Kidney (tissue), 13 donors: ENCODE measurements at regions not wholly inside any gene's neighbourhood (a gene's known extent, or its start where the extent isn't known, plus 50 kb on each side); places are given as distances from the start of the nearest gene placed in this dataset.

ENCODE experiments used
- DNase-seq, 5 donors: peaks; one replicate each; pipeline ENCODE4 v3.0.0-alpha.2; 2013 to 2020
- FAIRE-seq: peaks from 2 replicates; lab custom pipeline; 2012; peaks lifted over from hg19 to GRCh38; lab: Jason Lieb, UNC
- H3K27ac ChIP-seq, 2 donors: one replicate each; pipeline ENCODE4 v1.7.0; 2013; ENCODE audit warnings: low read depth in 2 of 2, low read length in 2 of 2, inconsistent platforms in 1 of 2
- H3K27me3 ChIP-seq: one replicate; pipeline ENCODE4 v1.7.1; 2013; ENCODE audit warnings: low read length, inconsistent platforms; ENCODE audit not compliant: control insufficient read depth, insufficient read depth
- H3K36me3 ChIP-seq, 3 donors: one replicate each; pipeline versions ENCODE4 v1.7.0 to v1.7.1; 2013; ENCODE audit warnings: low read length in 3 of 3, control low read depth in 1 of 3, inconsistent platforms in 1 of 3; ENCODE audit not compliant: insufficient read depth in 3 of 3, control insufficient read depth in 2 of 3
- H3K4me1 ChIP-seq, 3 donors: one replicate each; pipeline versions ENCODE4 v1.7.0 to v1.7.1; 2013; ENCODE audit warnings: low read length in 3 of 3, inconsistent platforms in 1 of 3, low read depth in 1 of 3; ENCODE audit not compliant: control insufficient read depth in 2 of 3, insufficient read depth in 2 of 3
- H3K4me3 ChIP-seq, 3 donors: one replicate each; pipeline versions ENCODE4 v1.7.0 to v1.8.1; 2013; ENCODE audit warnings: low read length in 3 of 3, control low read depth in 1 of 3, inconsistent platforms in 1 of 3
- H3K9ac ChIP-seq, 3 donors: one replicate each; pipeline versions ENCODE4 v1.7.0 to v1.7.1; 2013; ENCODE audit warnings: low read length in 3 of 3, control low read depth in 1 of 3, inconsistent platforms in 1 of 3
- H3K9me3 ChIP-seq, 3 donors: one replicate each; pipeline versions ENCODE4 v1.7.0 to v1.7.1; 2013; ENCODE audit warnings: low read length in 3 of 3, control low read depth in 1 of 3, inconsistent platforms in 1 of 3; ENCODE audit not compliant: control insufficient read depth in 2 of 3, insufficient read depth in 1 of 3
- intact Hi-C: fragments of 100-400 bp; cut with DNase I; formaldehyde crosslinking; loops from one replicate; pipeline ENCODE4 v1.11.1; 2022
- TF ChIP-seq, protein P1 (sequence below): IDR thresholded peaks from 3 replicates; pipeline ENCODE4 v1.5.1; 2012; ENCODE audit warnings: mild to moderate bottlenecking, moderate library complexity, borderline replicate concordance; ENCODE audit not compliant: insufficient read depth; ENCODE audit errors: extremely low read depth
- donor health status: control.
- donor health status: control.
- donor health status: control.
- donor health status: control.
- donor health status: control.
- donor health status: DM: yes; HTN: yes; CAD: no.
- donor health status: Normal renal cell carcinoma (clear cell type).

DNA sequence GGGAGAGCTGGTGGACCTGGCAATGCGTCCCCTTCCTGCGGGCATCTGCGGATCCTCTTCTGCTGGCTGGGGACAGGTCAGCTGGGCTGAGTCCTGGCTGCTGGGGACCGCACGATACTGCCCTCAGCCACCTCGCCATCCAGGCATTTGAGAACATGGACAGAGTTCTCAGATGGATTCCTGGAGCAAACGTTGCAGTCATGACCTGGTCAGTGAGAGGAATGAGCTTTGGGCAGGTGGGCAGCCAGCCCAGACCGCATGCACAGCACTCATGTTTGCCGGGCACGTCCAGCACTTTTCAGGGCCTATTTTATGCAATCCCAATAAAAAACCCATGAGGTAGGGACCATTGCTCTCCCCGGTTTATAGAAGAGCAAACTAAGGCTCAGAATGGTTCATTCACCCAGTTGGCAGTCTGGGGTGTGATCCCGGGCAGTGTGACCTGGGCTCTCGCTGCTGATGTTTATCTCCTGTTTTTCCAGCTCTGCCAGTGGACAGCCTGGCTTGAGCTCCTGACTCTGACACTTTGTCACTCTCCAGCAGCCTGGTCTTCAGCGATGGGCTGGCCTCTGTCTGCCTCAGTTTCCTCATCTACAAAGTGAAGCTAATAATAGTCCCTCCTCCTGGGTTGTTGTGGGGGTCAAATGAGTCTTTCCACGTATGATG, 294.7 kb downstream of the IRF8 start:
- DNase-seq (no peak), FAIRE-seq (no peak)
- Histone ChIP-seq H3K36me3 (no peaks in the 10 kb centered on the region), H3K4me3 (no peak overlapping the region), H3K9ac (no peak overlapping the region), H3K27me3 (peaks cover 52% of the 10 kb centered on the region), H3K9me3 (no peaks in the 10 kb centered on the region), H3K27ac (no peak overlapping the region), H3K4me1 (no peaks in the 10 kb centered on the region)
- intact Hi-C loops = no loop called here
- TF ChIP-seq, protein P1, sequence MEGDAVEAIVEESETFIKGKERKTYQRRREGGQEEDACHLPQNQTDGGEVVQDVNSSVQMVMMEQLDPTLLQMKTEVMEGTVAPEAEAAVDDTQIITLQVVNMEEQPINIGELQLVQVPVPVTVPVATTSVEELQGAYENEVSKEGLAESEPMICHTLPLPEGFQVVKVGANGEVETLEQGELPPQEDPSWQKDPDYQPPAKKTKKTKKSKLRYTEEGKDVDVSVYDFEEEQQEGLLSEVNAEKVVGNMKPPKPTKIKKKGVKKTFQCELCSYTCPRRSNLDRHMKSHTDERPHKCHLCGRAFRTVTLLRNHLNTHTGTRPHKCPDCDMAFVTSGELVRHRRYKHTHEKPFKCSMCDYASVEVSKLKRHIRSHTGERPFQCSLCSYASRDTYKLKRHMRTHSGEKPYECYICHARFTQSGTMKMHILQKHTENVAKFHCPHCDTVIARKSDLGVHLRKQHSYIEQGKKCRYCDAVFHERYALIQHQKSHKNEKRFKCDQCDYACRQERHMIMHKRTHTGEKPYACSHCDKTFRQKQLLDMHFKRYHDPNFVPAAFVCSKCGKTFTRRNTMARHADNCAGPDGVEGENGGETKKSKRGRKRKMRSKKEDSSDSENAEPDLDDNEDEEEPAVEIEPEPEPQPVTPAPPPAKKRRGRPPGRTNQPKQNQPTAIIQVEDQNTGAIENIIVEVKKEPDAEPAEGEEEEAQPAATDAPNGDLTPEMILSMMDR = no peak

DNA sequence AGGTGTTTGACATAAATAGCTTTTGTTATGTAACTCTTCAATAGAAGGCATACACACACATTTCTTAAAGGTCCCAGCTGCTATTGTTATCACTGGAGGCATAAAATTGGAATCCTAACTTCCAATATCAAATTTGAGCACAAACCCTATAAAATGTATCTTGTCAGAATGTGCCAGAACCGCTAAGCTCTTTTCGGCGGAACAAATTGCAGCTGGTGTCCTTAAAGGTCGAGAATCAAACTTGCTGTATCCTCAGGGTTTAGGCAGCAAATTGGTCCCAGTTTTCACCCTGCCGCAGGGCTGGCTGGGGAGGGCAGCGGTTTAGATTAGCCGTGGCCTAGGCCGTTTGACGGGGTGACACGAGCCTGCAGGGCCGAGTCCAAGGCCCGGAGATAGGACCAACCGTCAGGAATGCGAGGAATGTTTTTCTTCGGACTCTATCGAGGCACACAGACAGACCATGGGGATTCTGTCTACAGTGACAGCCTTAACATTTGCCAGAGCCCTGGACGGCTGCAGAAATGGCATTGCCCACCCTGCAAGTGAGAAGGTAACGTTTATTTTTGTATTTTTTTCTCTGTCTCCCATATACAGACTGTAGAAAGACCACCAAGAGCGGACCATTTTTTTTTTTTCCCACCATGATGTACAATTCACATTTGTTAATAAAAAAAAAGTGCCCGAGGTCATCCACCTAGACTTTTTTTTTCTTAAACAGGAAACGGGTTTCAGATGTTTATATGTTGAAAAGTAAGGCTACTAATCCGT, 297.1 kb downstream of the IRF8 start:
- FAIRE-seq = no peak
- TF ChIP-seq, protein P1 = no peak
- intact Hi-C loops = no loop called here
- H3K27me3 ChIP-seq = peaks cover 56% of the 10 kb centered on the region
- H3K9me3 ChIP-seq = no peaks in the 10 kb centered on the region
- H3K9ac ChIP-seq = no peak overlapping the region
- DNase-seq = peak in 3 of 5 donors; percentile 47 to 74 (median 65)
- no peaks in the 10 kb centered on the region for H3K4me1 ChIP-seq
- H3K27ac ChIP-seq = no peak overlapping the region
- no peak overlapping the region for H3K4me3 ChIP-seq
- H3K36me3 ChIP-seq = no peaks in the 10 kb centered on the region

DNA sequence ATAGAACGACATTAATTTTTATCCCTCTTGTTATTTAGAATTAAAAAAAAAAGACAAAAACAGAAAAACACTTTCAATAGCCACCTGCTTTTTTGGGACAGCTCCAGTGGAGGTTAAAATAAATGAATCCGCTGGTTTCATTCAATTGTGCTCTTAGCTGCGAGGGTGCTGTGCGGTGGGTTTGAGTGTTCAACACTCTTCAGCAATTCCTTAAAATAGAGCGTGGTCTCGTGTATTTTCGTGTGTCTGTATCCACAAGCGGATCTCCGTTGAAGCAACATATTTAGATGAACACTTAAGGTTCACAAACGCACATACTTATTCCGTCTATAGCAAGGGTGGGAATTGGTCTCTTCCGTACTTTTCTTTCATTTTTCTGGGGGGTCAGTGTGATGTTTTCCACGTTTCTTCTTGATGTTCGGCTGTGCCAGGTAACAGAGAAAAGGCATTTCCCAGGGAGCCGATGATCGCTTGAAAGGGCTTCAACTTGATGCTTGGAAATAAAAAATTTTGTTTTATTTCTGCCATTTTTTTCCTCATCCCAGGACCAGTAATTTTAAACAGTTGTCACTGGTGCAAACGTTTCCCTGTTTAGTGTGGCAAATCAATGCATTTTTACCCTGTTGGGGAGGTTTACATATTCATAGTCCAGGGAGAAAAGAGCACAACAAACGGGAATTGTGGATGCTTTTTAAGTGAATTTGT, 297.9 kb downstream of the IRF8 start:
- H3K9me3 ChIP-seq = no peaks in the 10 kb centered on the region
- no peaks in the 10 kb centered on the region for H3K36me3 ChIP-seq
- H3K27me3 ChIP-seq = peaks cover 52% of the 10 kb centered on the region
- DNase-seq = no peak
- FAIRE-seq = no peak
- intact Hi-C loops = no loop called here
- H3K27ac ChIP-seq = no peak overlapping the region
- H3K4me1 ChIP-seq = no peaks in the 10 kb centered on the region
- H3K9ac ChIP-seq = no peak overlapping the region
- TF ChIP-seq, protein P1 = no peak
- no peak overlapping the region for H3K4me3 ChIP-seq
